Neural crest cell (in vitro differentiated cells): ENCODE measurements at regions not wholly inside any gene's neighbourhood (a gene's known extent, or its start where the extent isn't known, plus 50 kb on each side); places are given as distances from the start of the nearest gene placed in this dataset.
A peak's percentile ranks its signal among the peaks of the same experiment; 100 is the strongest.

Experiments used
- DNase-seq: peaks from one replicate; pipeline ENCODE4 v3.0.0; 2021; ENCODE audit warnings: low read depth, mixed read lengths, low spot score
- H3K27ac Mint-ChIP-seq: one replicate; pipeline ENCODE4 v1.8.0; 2021; ENCODE audit warnings: mild to moderate bottlenecking, mixed read lengths; ENCODE audit not compliant: unreplicated experiment
- H3K27me3 Mint-ChIP-seq: 2 replicates; pipeline ENCODE4 v1.8.0; 2021; ENCODE audit warnings: low read depth, mild to moderate bottlenecking, mixed read lengths
- H3K36me3 Mint-ChIP-seq: 2 replicates; pipeline ENCODE4 v1.8.0; 2021; ENCODE audit warnings: low read depth, mild to moderate bottlenecking, mixed read lengths
- H3K4me1 Mint-ChIP-seq: 2 replicates; pipeline ENCODE4 v1.8.0; 2021; ENCODE audit warnings: mixed read lengths
- H3K4me3 Mint-ChIP-seq: one replicate; pipeline ENCODE4 v1.8.0; 2021; ENCODE audit warnings: mild to moderate bottlenecking, mixed read lengths
- H3K9me3 Mint-ChIP-seq: 2 replicates; pipeline ENCODE4 v1.8.0; 2021; ENCODE audit warnings: mixed read lengths
- CTCF ChIP-seq: fragments of 200-600 bp; sonication (generic); conservative IDR thresholded peaks from 2 replicates; pipeline ENCODE4 v1.5.0; 2021; ENCODE audit warnings: antibody characterized with exemption, mild to moderate bottlenecking

- DNase-seq, result no peak
- no peaks in the 10 kb centered on the region for H3K9me3 Mint-ChIP-seq
- no peak for TF ChIP-seq CTCF
- H3K4me1 Mint-ChIP-seq, result no peaks in the 10 kb centered on the region
- no peak overlapping the region for H3K4me3 Mint-ChIP-seq
- H3K27ac Mint-ChIP-seq, result peak overlapping the region; percentile 88
- H3K27me3 Mint-ChIP-seq, result no peaks in the 10 kb centered on the region
- H3K36me3 Mint-ChIP-seq, result no peaks in the 10 kb centered on the region
Observed at GRCh38 chr1:24996456-24996855, 66.4 kb upstream of the RUNX3 start.

- no peaks in the 10 kb centered on the region for H3K4me1 Mint-ChIP-seq
- DNase-seq, result no peak
- no peak overlapping the region for H3K4me3 Mint-ChIP-seq
- no peaks in the 10 kb centered on the region for H3K9me3 Mint-ChIP-seq
- no peaks in the 10 kb centered on the region for H3K36me3 Mint-ChIP-seq
- no peak for TF ChIP-seq CTCF
- H3K27ac Mint-ChIP-seq, result no peak overlapping the region
- no peaks in the 10 kb centered on the region for H3K27me3 Mint-ChIP-seq
Observed at GRCh38 chr1:24995661-24996060, 65.6 kb upstream of the RUNX3 start.

- no peak for TF ChIP-seq CTCF
- no peaks in the 10 kb centered on the region for H3K4me1 Mint-ChIP-seq
- no peak overlapping the region for H3K4me3 Mint-ChIP-seq
Observed at GRCh38 chr1:24995140-24995539, 65.1 kb upstream of the RUNX3 start.

GRCh38 chr1:24993871-24994580, 64.0 kb upstream of the RUNX3 start:
- Mint-ChIP-seq H3K36me3 (no peaks in the 10 kb centered on the region), H3K4me3 (no peak overlapping the region), H3K27me3 (no peaks in the 10 kb centered on the region), H3K4me1 (peaks cover 5% of the 10 kb centered on the region), H3K9me3 (no peaks in the 10 kb centered on the region), H3K27ac (no peak overlapping the region)
- no peak for TF ChIP-seq CTCF
- DNase-seq, result no peak

More at GRCh38 chr1:24995140-24995539, 65.1 kb upstream of the RUNX3 start:
- H3K27me3 Mint-ChIP-seq, result no peaks in the 10 kb centered on the region
- no peak for DNase-seq
- no peaks in the 10 kb centered on the region for H3K9me3 Mint-ChIP-seq
- H3K36me3 Mint-ChIP-seq, result no peaks in the 10 kb centered on the region
- H3K27ac Mint-ChIP-seq, result peak overlapping the region; percentile 62

GRCh38 chr1:24992761-24993211, 62.7 kb upstream of the RUNX3 start:
- Mint-ChIP-seq H3K4me3 (no peak overlapping the region), H3K4me1 (peaks cover 9% of the 10 kb centered on the region), H3K36me3 (no peaks in the 10 kb centered on the region), H3K27me3 (no peaks in the 10 kb centered on the region), H3K27ac (no peak overlapping the region), H3K9me3 (no peaks in the 10 kb centered on the region)
- no peak for TF ChIP-seq CTCF
- no peak for DNase-seq
